ENCODE measurements at regions not wholly inside any gene's neighbourhood (a gene's known extent, or its start where the extent isn't known, plus 50 kb on each side); places are given as distances from the start of the nearest gene placed in this dataset.
A peak's percentile ranks its signal among the peaks of the same experiment; 100 is the strongest.
"Not testable (repeated sequence)": the region's sequence is repeated elsewhere in the genome, so short reads cannot be mapped to it uniquely, and the experiment has no call there.

GRCh38 chr7:35152059-35152458 is 101.8 kb downstream of the TBX20 start:
- H3K9me2 ChIP-seq; H3K9me3 ChIP-seq; H3K27me3 ChIP-seq (ENCODE audit: insufficient read depth); H3K79me2 ChIP-seq (ENCODE audit: insufficient read depth); H2AFZ ChIP-seq (ENCODE audit: low read depth); H3K4me3 ChIP-seq (ENCODE audit: low read depth in 2 of 2, low read length in 1 of 2); H3K9ac ChIP-seq; POLR2A ChIA-PET; H3K4me2 ChIP-seq; H3K27ac ChIP-seq (ENCODE audit: low read depth in 2 of 2, low read length in 1 of 2); H4K20me1 ChIP-seq (ENCODE audit: insufficient read depth); H3K4me1 ChIP-seq (ENCODE audit: control insufficient read depth in 1 of 2, insufficient read depth in 2 of 2, low read depth in 1 of 2, low read length in 1 of 2); DNase-seq; CTCF ChIA-PET; H3F3A ChIP-seq (replicated peaks; ENCODE audit: insufficient read depth); H3K36me3 ChIP-seq (replicated peaks in 1 of 2; ENCODE audit: control insufficient read depth in 1 of 2, insufficient read depth in 2 of 2, low read length in 1 of 2): not testable (repeated sequence)
- 81% methylated on average over 8 of the region's 8 CpGs for WGBS (ENCODE audit: low lambda C conversion rate)

GRCh38 chr7:35148030-35148429 is 105.9 kb downstream of the TBX20 start:
- H2AFZ ChIP-seq (ENCODE audit: low read depth); CTCF ChIA-PET; H3K9me2 ChIP-seq; H3K9ac ChIP-seq; H3K36me3 ChIP-seq (replicated peaks in 1 of 2; ENCODE audit: control insufficient read depth in 1 of 2, insufficient read depth in 2 of 2, low read length in 1 of 2); H3K79me2 ChIP-seq (ENCODE audit: insufficient read depth); POLR2A ChIA-PET; H3K4me1 ChIP-seq (ENCODE audit: control insufficient read depth in 1 of 2, insufficient read depth in 2 of 2, low read depth in 1 of 2, low read length in 1 of 2); H3K4me3 ChIP-seq (ENCODE audit: low read depth in 2 of 2, low read length in 1 of 2); H3K9me3 ChIP-seq; H4K20me1 ChIP-seq (ENCODE audit: insufficient read depth); H3F3A ChIP-seq (replicated peaks; ENCODE audit: insufficient read depth); DNase-seq; H3K27me3 ChIP-seq (ENCODE audit: insufficient read depth); H3K4me2 ChIP-seq; H3K27ac ChIP-seq (ENCODE audit: low read depth in 2 of 2, low read length in 1 of 2): not testable (repeated sequence)
- 85% methylated on average over 4 of the region's 4 CpGs for WGBS (ENCODE audit: low lambda C conversion rate)

- H3K4me2 ChIP-seq; H3K79me2 ChIP-seq (ENCODE audit: insufficient read depth); H3K4me1 ChIP-seq (ENCODE audit: control insufficient read depth in 1 of 2, insufficient read depth in 2 of 2, low read depth in 1 of 2, low read length in 1 of 2); H3K36me3 ChIP-seq (replicated peaks in 1 of 2; ENCODE audit: control insufficient read depth in 1 of 2, insufficient read depth in 2 of 2, low read length in 1 of 2); H3K27me3 ChIP-seq (ENCODE audit: insufficient read depth); H2AFZ ChIP-seq (ENCODE audit: low read depth); H3K9me2 ChIP-seq; POLR2A ChIA-PET; H3K4me3 ChIP-seq (ENCODE audit: low read depth in 2 of 2, low read length in 1 of 2); H3K27ac ChIP-seq (ENCODE audit: low read depth in 2 of 2, low read length in 1 of 2); H4K20me1 ChIP-seq (ENCODE audit: insufficient read depth); H3K9ac ChIP-seq; DNase-seq; CTCF ChIA-PET; H3F3A ChIP-seq (replicated peaks; ENCODE audit: insufficient read depth); H3K9me3 ChIP-seq: not testable (repeated sequence)
- WGBS (ENCODE audit: low lambda C conversion rate): 82% methylated on average over 2 of the region's 2 CpGs
Observed at GRCh38 chr7:35142125-35142524, 104.8 kb upstream of the DPY19L1 start.

DNA sequence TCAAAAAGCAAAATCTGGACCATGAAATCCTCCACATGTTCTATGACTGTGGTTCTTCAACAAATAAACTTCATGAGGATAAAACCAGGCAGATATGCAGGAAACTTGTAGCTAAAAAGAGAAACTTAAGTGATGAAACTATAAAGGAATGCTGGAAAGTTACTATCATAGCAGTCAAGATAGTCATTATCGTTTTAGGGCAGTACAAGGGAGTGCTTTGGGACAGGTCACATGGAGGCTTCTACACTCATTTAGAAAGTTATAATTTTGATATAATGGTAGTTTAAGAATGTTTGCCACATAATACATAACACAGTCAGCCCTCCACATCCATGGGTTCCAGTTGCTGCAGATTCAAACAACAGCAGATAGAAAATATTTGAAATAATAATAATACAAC is 102.0 kb upstream of the DPY19L1 start:
- H3K27me3 ChIP-seq (ENCODE audit: insufficient read depth); CTCF ChIA-PET; H3K4me1 ChIP-seq (ENCODE audit: control insufficient read depth in 1 of 2, insufficient read depth in 2 of 2, low read depth in 1 of 2, low read length in 1 of 2); H3F3A ChIP-seq (replicated peaks; ENCODE audit: insufficient read depth); H4K20me1 ChIP-seq (ENCODE audit: insufficient read depth); H3K79me2 ChIP-seq (ENCODE audit: insufficient read depth); POLR2A ChIA-PET; H3K9me2 ChIP-seq; H3K36me3 ChIP-seq (replicated peaks in 1 of 2; ENCODE audit: control insufficient read depth in 1 of 2, insufficient read depth in 2 of 2, low read length in 1 of 2); H3K9me3 ChIP-seq; DNase-seq: not testable (repeated sequence)
- TF ChIP-seq, protein P1, sequence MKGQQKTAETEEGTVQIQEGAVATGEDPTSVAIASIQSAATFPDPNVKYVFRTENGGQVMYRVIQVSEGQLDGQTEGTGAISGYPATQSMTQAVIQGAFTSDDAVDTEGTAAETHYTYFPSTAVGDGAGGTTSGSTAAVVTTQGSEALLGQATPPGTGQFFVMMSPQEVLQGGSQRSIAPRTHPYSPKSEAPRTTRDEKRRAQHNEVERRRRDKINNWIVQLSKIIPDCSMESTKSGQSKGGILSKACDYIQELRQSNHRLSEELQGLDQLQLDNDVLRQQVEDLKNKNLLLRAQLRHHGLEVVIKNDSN (IDR thresholded peaks at IDR 0.05; ENCODE audit: borderline replicate concordance, low read depth): peak; percentile 22; the same call in 1 of the 2 replicates
- peak overlapping the region; percentile 78; the same call in 1 of the 2 replicates for H2AFZ ChIP-seq (ENCODE audit: low read depth)
- H3K27ac ChIP-seq (ENCODE audit: low read depth in 2 of 2, low read length in 1 of 2): peak overlapping the region in 1 of 2 experiments; percentile 63; a peak in 2 of 4 replicates
- H3K9ac ChIP-seq: peak overlapping the region; percentile 27; the same call in 1 of the 2 replicates
- WGBS (ENCODE audit: low lambda C conversion rate): 31% methylated on average over 1 of the region's 1 CpG
- H3K4me3 ChIP-seq (ENCODE audit: low read depth in 2 of 2, low read length in 1 of 2): peak overlapping the region in 1 of 2 experiments; percentile 15; a peak in 1 of 4 replicates
- H3K4me2 ChIP-seq: peak overlapping the region; percentile 26; the same call in 1 of the 2 replicates

DNA sequence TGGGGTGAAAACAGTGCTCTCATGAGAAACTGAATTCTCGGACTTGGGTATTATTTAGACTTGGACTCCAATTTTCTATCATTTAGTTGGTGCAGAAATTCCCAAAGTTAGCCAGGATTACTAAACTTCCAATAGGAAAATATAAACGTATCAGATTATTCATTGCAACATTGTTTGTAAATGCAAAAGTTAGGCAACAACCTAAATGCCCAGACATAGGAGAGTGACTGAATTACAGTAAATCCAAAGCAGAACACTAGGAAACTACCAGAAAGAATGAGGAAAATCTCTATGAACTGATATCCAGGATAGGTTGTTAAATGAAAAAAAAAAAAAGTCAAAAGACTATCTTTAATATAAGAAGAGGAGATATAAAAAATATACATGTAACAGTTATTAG is 96.2 kb upstream of the DPY19L1 start:
- CTCF ChIA-PET; H3K27me3 ChIP-seq (ENCODE audit: insufficient read depth); H2AFZ ChIP-seq (ENCODE audit: low read depth); DNase-seq; H3K79me2 ChIP-seq (ENCODE audit: insufficient read depth); H3K4me1 ChIP-seq (ENCODE audit: control insufficient read depth in 1 of 2, insufficient read depth in 2 of 2, low read depth in 1 of 2, low read length in 1 of 2); H3K36me3 ChIP-seq (replicated peaks in 1 of 2; ENCODE audit: control insufficient read depth in 1 of 2, insufficient read depth in 2 of 2, low read length in 1 of 2); H3F3A ChIP-seq (replicated peaks; ENCODE audit: insufficient read depth); H3K4me2 ChIP-seq; H3K9me2 ChIP-seq; H4K20me1 ChIP-seq (ENCODE audit: insufficient read depth); H3K27ac ChIP-seq (ENCODE audit: low read depth in 2 of 2, low read length in 1 of 2); H3K9ac ChIP-seq; POLR2A ChIA-PET; H3K9me3 ChIP-seq; H3K4me3 ChIP-seq (ENCODE audit: low read depth in 2 of 2, low read length in 1 of 2): not testable (repeated sequence)
- WGBS (ENCODE audit: low lambda C conversion rate): 89% methylated on average over 2 of the region's 2 CpGs

GRCh38 chr7:35133011-35133410 is 95.7 kb upstream of the DPY19L1 start:
- H2AFZ ChIP-seq (ENCODE audit: low read depth); H3K4me3 ChIP-seq (ENCODE audit: low read depth in 2 of 2, low read length in 1 of 2); H3K9me3 ChIP-seq; H4K20me1 ChIP-seq (ENCODE audit: insufficient read depth); H3K27me3 ChIP-seq (ENCODE audit: insufficient read depth); POLR2A ChIA-PET; H3K79me2 ChIP-seq (ENCODE audit: insufficient read depth); DNase-seq; H3K4me2 ChIP-seq; H3F3A ChIP-seq (replicated peaks; ENCODE audit: insufficient read depth); H3K36me3 ChIP-seq (replicated peaks in 1 of 2; ENCODE audit: control insufficient read depth in 1 of 2, insufficient read depth in 2 of 2, low read length in 1 of 2); H3K4me1 ChIP-seq (ENCODE audit: control insufficient read depth in 1 of 2, insufficient read depth in 2 of 2, low read depth in 1 of 2, low read length in 1 of 2); H3K27ac ChIP-seq (ENCODE audit: low read depth in 2 of 2, low read length in 1 of 2); H3K9ac ChIP-seq; CTCF ChIA-PET; H3K9me2 ChIP-seq: not testable (repeated sequence)
